ENCODE measurements at regions not wholly inside any gene's neighbourhood (a gene's known extent, or its start where the extent isn't known, plus 50 kb on each side); places are given as distances from the start of the nearest gene placed in this dataset.

- H3K27ac Mint-ChIP-seq, result no peak overlapping the region
- Histone ChIP-seq H3K23me2 (ENCODE audit: insufficient read length, low read depth, low read length, poor library complexity, severe bottlenecking) (no peaks in the 10 kb centered on the region), H3K4ac (ENCODE audit: low read depth, low read length) (no peak overlapping the region), H4K20me1 (ENCODE audit: control insufficient read depth, insufficient read depth, insufficient read length) (no peaks in the 10 kb centered on the region), H3K27me3 (ENCODE audit: insufficient read depth, low read length) (no peaks in the 10 kb centered on the region), H3K4me2 (ENCODE audit: insufficient read depth, insufficient read length, low read length) (no peak overlapping the region), H3K27ac (ENCODE audit: insufficient read length, low read depth, low read length) (no peak overlapping the region), H3K18ac (ENCODE audit: insufficient read length, low read depth, low read length) (no peak overlapping the region), H3K23ac (ENCODE audit: insufficient read length, low read depth, low read length) (no peak overlapping the region), H3K79me2 (ENCODE audit: insufficient read depth, low read length) (no peaks in the 10 kb centered on the region), H3K9ac (ENCODE audit: extremely low read depth, insufficient read length, low read length) (no peak overlapping the region), H2BK20ac (ENCODE audit: low read depth, low read length, poor library complexity, severe bottlenecking) (no peak overlapping the region), H4K5ac (ENCODE audit: insufficient read length, low read depth, low read length) (no peak overlapping the region), H2BK15ac (ENCODE audit: low read depth, low read length) (no peak overlapping the region), H2BK5ac (ENCODE audit: insufficient read length, low read length) (no peak overlapping the region), H2AFZ (ENCODE audit: low read length) (no peak overlapping the region), H3K4me1 (ENCODE audit: insufficient read depth, low read length) (no peaks in the 10 kb centered on the region), H3T11ph (ENCODE audit: low read length) (no peak overlapping the region), H3K56ac (ENCODE audit: insufficient read length, low read depth, low read length) (no peak overlapping the region), H3K9me3 (ENCODE audit: control insufficient read depth, low read depth, low read length) (peaks cover 14% of the 10 kb centered on the region), H4K91ac (ENCODE audit: insufficient read length, low read depth, low read length) (no peak overlapping the region), H3K14ac (ENCODE audit: insufficient read depth, low read length) (no peak overlapping the region), H2BK120ac (ENCODE audit: low read depth, low read length, poor library complexity, severe bottlenecking) (no peak overlapping the region), H3K79me1 (ENCODE audit: insufficient read depth, low read depth, low read length, poor library complexity, severe bottlenecking) (no peaks in the 10 kb centered on the region), H2AK5ac (ENCODE audit: insufficient read length, low read length) (no peak overlapping the region), H2BK12ac (ENCODE audit: insufficient read length, low read depth, low read length) (no peak overlapping the region), H4K8ac (replicated peaks; ENCODE audit: insufficient read length, low read depth, low read length) (no peak overlapping the region)
- WGBS (ENCODE audit: extremely low coverage, insufficient read length, low lambda C conversion rate), result no CpG with 5 or more reads among the region's 4 CpGs
- DNase-seq, result no peak
- TF ChIP-seq CTCF (conservative IDR thresholded peaks at IDR 0.05), result no peak
- H3K9me3 Mint-ChIP-seq, result peaks cover 22 to 31% of the 10 kb centered on the region in 2 experiments
- H3K27me3 Mint-ChIP-seq (ENCODE audit: low read depth), result no peaks in the 10 kb centered on the region
- H3K36me3 Mint-ChIP-seq (ENCODE audit: insufficient read depth in 1 of 3, low read depth in 3 of 3), result peaks cover 4 to 28% (median 11%) of the 10 kb centered on the region in 3 experiments; a peak in 6 of 7 replicates
- H3K4me1 Mint-ChIP-seq, result no peaks in the 10 kb centered on the region
- H3K4me3 Mint-ChIP-seq, result no peak overlapping the region
These were observed 498.6 kb downstream of the EPHA4 start for GRCh38 chr2:221073326-221074049.
